ENCODE measurements at regions not wholly inside any gene's neighbourhood (a gene's known extent, or its start where the extent isn't known, plus 50 kb on each side); places are given as distances from the start of the nearest gene placed in this dataset.

DNA sequence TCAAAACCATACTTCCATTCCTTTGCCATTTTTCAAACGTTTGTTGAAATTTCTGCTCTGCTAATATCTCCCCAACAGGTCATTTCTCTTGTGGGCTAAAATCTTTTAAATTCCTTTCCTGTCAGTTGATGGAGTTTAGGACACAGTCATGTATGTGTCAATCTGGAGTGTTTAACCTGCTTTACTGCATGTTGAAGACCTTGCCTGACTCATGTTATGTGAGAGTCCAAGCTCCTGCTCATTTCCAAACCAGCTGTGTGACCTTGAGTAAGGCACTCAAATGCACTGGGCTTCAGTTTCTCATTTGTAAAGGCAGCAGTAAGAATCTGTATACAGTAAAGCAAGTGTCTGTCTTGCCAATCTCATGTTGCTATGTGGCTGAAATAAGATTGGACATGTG is 171.9 kb upstream of the SPACA1 start:
- TF ChIP-seq EZH2 (IDR thresholded peaks at IDR 0.05; ENCODE audit: insufficient read depth, poor library complexity, severe bottlenecking): no peak
- no peak for TF ChIP-seq EZH2phosphoT487 (IDR thresholded peaks at IDR 0.05; ENCODE audit: insufficient read depth, low read depth)

Data from GM23248 (cell line).